Sciatic nerve (tissue), 2 donors: ENCODE measurements at regions not wholly inside any gene's neighbourhood (a gene's known extent, or its start where the extent isn't known, plus 50 kb on each side); places are given as distances from the start of the nearest gene placed in this dataset.

Source experiments
- ATAC-seq: fragments of 200-7000 bp; cut with Tn5 transposase; one replicate; pipeline ENCODE4 v1.9.1; 2020; ENCODE audit warnings: mild to moderate bottlenecking, moderate library complexity
- DNase-seq: peaks from one replicate; pipeline ENCODE4 v3.0.0-alpha.2; 2020; ENCODE audit warnings: low spot score
- intact Hi-C: fragments of 100-400 bp; cut with DNase I; formaldehyde crosslinking; loops from one replicate; pipeline ENCODE4 v1.14.2; 2022
- donor health status: DM: no; HTN: no; CAD: no.
- donor health status: DM: no; HTN: no; CAD: no.

DNA sequence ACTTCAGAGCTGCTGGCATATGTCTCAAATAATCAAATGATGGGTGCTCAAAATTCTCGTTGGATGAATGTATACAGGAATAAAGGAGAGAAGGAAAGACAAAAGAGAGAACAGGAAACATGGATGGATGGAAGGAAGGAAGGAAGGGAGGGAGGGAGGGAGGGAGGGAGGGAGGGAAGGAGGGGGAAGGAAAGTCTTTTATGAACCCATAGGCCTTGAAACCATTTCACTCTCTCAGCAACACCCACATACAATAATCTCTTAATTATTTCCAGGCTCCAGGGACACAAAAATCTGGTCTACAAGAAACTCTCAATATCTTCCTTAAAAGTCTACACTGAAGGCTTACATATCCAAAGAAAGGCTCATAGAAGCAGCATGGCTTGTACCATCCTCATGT is 363.4 kb upstream of the TMPO start:
- ATAC-seq (no peak), DNase-seq (no peak)
- intact Hi-C loops: no loop called here

- DNase-seq: no peak
- intact Hi-C loops: no loop called here
- ATAC-seq: no peak
These were observed 360.5 kb upstream of the TMPO start for GRCh38 chr12:98154850-98155249.

DNA sequence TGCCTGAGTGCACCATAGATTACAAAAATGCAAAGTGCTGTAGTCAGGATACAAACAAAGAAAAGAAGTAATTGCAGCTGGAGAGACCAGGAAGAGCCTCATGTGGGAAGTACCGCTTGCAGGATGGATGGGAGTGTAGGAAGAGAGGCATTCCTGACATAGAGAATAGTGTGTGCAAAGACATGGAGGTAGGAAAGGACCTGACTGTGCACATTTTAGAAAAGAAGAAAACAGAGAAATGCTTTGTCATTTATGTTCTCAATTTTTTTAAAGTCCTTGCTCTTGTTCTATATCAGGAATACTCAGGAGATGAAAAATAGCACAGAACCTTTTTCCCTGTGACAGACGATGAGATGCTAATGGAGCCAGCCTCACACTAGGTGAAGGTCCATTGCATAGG is 358.7 kb upstream of the TMPO start:
- ATAC-seq: no peak
- DNase-seq: no peak
- intact Hi-C loops: no loop called here

DNA sequence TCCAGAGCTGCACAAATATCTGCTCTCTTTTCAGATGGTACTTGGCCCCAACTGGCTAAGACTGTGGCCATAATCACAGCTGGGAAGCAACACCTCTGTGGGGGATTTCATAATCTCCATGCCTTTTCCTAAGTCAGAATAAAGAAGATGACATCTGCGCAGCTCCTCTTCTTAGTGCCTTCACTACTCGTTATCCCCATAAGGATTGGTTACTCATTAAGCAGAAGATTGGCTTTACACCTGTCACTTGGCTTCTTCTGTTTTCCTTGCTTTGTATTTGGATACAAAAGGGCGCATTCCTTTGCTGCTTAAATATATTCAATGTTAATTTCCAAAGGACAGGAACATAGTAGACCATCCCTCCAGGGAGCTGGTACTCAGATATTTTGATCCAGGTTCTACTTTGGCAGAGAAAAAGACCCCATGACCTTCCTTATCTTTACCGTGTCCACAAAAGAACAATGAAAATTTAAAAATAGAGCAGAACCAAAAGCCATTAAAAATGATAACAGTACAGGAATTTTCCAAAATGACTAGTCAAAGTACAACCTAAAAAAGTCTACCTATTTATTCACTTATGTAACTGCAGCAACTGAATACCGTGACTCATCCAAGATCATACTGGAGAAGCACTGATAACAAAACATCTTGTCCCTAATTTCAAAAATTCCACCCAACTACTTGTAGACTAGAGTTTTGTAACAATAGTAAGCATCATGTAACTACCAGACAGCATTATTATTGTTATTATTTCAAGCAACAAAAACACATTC is 352.3 kb upstream of the TMPO start:
- DNase-seq: no peak
- no peak for ATAC-seq
- intact Hi-C loops: no loop called here

- no peak for ATAC-seq
- intact Hi-C loops: loop anchor here (10.0 kb wide), 1 partner anchor 692 kb away; no protein-coding TSS in a partner anchor
- no peak for DNase-seq
These were observed 343.1 kb upstream of the TMPO start for GRCh38 chr12:98172304-98172703.

GRCh38 chr12:98172801-98173200 is 342.6 kb upstream of the TMPO start:
- intact Hi-C loops: loop anchor here (10.0 kb wide), 1 partner anchor 692 kb away; no protein-coding TSS in a partner anchor
- ATAC-seq (no peak), DNase-seq (no peak)

GRCh38 chr12:98173773-98174427 is 341.5 kb upstream of the TMPO start:
- intact Hi-C loops: loop anchor here (10.0 kb wide), 1 partner anchor 691 kb away; no protein-coding TSS in a partner anchor
- ATAC-seq (no peak), DNase-seq (no peak)

- intact Hi-C loops: loop anchor here (10.0 kb wide), 1 partner anchor 690 kb away; no protein-coding TSS in a partner anchor
- no peak for DNase-seq
- no peak for ATAC-seq
These were observed 341.0 kb upstream of the TMPO start for GRCh38 chr12:98174428-98174809.

- ATAC-seq (no peak), DNase-seq (no peak)
- intact Hi-C loops: loop anchor here (10.0 kb wide), 1 partner anchor 687 kb away; no protein-coding TSS in a partner anchor
These were observed 337.3 kb upstream of the TMPO start for GRCh38 chr12:98178126-98178525.

- intact Hi-C loops: loop anchor here (10.0 kb wide), 1 partner anchor 686 kb away; no protein-coding TSS in a partner anchor
- DNase-seq: no peak
- no peak for ATAC-seq
These were observed 336.2 kb upstream of the TMPO start for GRCh38 chr12:98179151-98179550.

- DNase-seq: no peak
- intact Hi-C loops: no loop called here
- peak; percentile 65 for ATAC-seq
These were observed 334.8 kb upstream of the TMPO start for GRCh38 chr12:98180603-98181002.

- intact Hi-C loops: no loop called here
- DNase-seq (no peak), ATAC-seq (no peak)
These were observed 332.6 kb upstream of the TMPO start for GRCh38 chr12:98182821-98183220.

DNA sequence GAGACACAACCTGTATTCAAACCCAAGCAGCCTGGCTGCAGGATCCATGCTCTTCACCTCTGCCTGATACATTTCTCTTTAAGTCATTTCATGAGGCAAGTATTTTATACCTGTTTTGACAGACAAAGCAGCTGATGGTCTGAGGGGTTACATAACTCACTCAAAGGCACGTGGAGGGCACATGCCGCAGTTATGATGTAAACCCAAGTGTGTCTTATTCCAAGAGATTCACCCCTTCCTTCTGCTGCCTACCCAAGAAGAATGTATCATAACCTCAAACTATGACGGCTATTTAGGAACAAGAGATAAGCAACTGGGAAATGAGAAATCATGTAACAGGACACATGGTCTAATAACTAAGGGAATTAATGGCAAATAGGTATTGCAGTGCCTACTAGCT is 329.8 kb upstream of the TMPO start:
- ATAC-seq: no peak
- intact Hi-C loops: no loop called here
- DNase-seq: no peak

DNA sequence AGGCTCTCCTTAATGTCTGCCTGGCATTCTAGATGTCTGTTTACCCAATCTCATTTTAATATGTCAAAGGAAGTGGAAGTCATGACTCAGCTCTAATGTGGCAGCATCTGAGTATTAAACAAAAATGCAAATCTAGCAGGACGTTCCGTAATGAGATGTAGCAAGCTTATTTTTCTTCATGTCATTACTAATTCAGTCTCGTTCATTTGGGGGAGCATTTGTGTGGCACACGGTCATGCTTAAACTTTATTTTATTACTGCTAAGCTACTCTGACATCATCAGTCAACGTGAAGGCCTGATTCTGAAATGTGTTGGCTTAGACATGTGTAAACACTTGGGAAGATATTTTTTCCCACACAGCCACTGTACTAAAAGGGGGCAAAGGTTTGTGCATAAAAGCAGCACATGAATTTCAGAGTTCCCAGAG is 326.7 kb upstream of the TMPO start:
- DNase-seq: no peak
- no peak for ATAC-seq
- intact Hi-C loops: no loop called here

DNA sequence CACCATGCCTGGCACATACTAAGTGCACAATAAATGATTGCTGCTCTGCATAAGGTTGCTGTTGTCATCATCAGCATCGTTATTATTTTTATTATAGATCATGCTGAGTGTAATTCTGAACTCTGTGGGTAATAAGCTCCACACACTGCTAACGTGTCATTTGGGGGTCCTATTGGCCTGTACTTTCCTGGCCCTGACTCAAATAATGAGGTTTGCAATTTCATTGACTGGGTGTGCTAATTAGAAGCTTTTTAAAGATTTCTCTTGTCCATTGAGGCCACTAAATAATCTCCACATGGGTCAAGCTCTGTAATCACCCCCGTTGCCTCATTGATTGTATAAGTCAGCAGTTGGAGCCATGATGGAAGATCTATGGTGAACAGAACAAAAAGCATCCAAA is 320.8 kb upstream of the TMPO start:
- DNase-seq: no peak
- intact Hi-C loops: no loop called here
- ATAC-seq: no peak

DNA sequence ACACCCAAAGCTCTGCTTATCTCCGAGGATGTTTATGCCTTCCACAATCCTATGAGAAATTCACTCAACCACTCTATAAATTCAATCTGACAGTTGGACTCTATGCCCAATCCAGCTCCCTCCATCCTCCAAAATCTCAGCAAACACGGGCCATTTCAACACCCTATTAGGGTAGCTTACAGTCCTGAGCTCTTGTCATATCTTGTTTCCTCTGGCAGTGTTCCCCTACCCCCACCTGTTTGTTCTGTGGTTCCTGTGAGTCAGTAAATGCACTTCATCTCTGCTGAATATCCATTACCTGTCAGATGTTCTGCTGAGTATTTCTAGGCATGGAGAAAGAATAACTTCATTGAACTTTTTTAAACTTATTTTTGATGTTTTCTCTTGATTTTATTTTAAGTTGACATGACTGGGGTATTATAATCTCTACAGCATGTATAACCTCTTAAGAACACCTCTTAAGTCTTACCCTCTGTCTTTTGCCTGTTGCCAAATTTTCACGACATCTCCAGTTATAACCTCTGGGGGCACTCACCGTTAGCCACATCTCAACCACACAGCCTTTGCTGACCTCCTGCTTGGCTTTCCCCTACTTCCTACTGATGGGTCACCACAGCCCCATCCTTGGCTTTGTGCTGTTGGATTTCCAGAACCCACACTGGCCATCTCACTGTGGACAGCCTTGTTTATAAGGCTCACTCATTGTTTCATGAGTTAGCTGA is 317.0 kb upstream of the TMPO start:
- DNase-seq (no peak), ATAC-seq (no peak)
- intact Hi-C loops: no loop called here

GRCh38 chr12:98208816-98209215 is 306.6 kb upstream of the TMPO start:
- intact Hi-C loops: no loop called here

DNA sequence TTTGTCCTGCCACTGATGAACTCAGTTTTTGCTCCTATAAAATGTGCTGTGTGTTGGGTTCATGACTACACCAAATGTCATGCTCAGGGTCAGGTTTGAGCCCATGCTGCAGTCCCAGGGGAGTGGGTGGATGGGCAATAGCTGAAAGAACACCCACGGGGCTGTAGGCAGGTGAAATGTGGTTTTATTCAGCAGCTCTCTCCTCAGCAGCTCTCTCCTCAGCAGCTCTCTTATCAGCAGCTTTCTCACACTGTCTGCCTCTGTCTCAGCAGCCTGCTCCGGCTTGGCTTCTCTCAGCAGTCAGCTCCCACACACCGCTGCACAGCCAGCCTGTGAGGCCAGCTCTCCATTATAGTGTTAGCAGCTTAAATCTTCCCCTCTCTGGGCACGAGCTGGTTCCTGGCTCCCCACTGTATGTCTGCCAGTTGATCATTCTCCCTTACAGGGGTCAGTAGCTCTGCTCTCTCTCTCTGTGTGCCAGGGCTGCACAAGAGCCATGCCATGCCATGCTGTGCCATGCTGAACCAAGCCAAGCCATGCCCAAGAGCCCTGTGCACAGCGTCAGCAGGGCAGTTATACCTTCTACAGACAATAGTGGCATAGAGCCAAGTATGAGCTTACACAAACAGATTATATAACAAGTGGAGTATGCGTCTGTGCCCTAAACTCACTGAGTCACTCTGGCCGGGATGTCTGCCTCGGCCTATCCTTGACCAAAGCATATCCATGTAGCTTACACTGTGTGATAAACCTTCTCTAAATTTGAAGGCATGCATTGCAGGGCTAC is 303.3 kb upstream of the TMPO start:
- intact Hi-C loops: no loop called here
- no peak for DNase-seq
- no peak for ATAC-seq

More at GRCh38 chr12:98208816-98209215, 306.6 kb upstream of the TMPO start:
- DNase-seq (no peak), ATAC-seq (no peak)

GRCh38 chr12:98213556-98213955 is 301.8 kb upstream of the TMPO start:
- no peak for ATAC-seq
- intact Hi-C loops: no loop called here
- DNase-seq: no peak
